Lung microvascular endothelial cell (primary cell): ENCODE measurements at regions not wholly inside any gene's neighbourhood (a gene's known extent, or its start where the extent isn't known, plus 50 kb on each side); places are given as distances from the start of the nearest gene placed in this dataset.
A peak's percentile ranks its signal among the peaks of the same experiment; 100 is the strongest.
"Not testable (repeated sequence)": the region's sequence is repeated elsewhere in the genome, so short reads cannot be mapped to it uniquely, and the experiment has no call there.

Source experiments
- DNase-seq, 2 donors: peaks; one replicate each; pipeline versions ENCODE4 v3.0.0 to v3.0.0-alpha.2; 2010; ENCODE audit warnings: low read depth in 2 of 2

GRCh38 chr6:80939480-80939879, 813.0 kb downstream of the TENT5A start:
- DNase-seq, result no peak

GRCh38 chr6:80938131-80938530, 814.4 kb downstream of the TENT5A start:
- no peak for DNase-seq

- DNase-seq, result no peak
These were observed 820.1 kb downstream of the TENT5A start for GRCh38 chr6:80932359-80932758.

GRCh38 chr6:80930376-80930775, 822.1 kb downstream of the TENT5A start:
- DNase-seq, result no peak

GRCh38 chr6:80923816-80924215, 817.3 kb downstream of the BCKDHB start:
- no peak for DNase-seq

GRCh38 chr6:80922916-80923455, 816.5 kb downstream of the BCKDHB start:
- DNase-seq, result no peak

GRCh38 chr6:80921861-80922460, 815.5 kb downstream of the BCKDHB start:
- DNase-seq, result no peak

GRCh38 chr6:80907831-80908230, 801.4 kb downstream of the BCKDHB start:
- DNase-seq, result no peak

GRCh38 chr6:80903711-80904110, 797.2 kb downstream of the BCKDHB start:
- no peak for DNase-seq

GRCh38 chr6:80886475-80886874, 780.0 kb downstream of the BCKDHB start:
- no peak for DNase-seq

- no peak for DNase-seq
These were observed 766.5 kb downstream of the BCKDHB start for GRCh38 chr6:80872951-80873308.

GRCh38 chr6:80872199-80872950, 765.9 kb downstream of the BCKDHB start:
- DNase-seq, result no peak

GRCh38 chr6:80862756-80863155, 756.3 kb downstream of the BCKDHB start:
- no peak for DNase-seq

GRCh38 chr6:80860107-80860506, 753.6 kb downstream of the BCKDHB start:
- DNase-seq, result no peak

- not testable (repeated sequence) for DNase-seq
These were observed 741.5 kb downstream of the BCKDHB start for GRCh38 chr6:80847973-80848372.

GRCh38 chr6:80832337-80832736, 725.9 kb downstream of the BCKDHB start:
- no peak for DNase-seq

- DNase-seq, result no peak
These were observed 686.9 kb downstream of the BCKDHB start for GRCh38 chr6:80793411-80793810.

GRCh38 chr6:80792151-80792550, 685.7 kb downstream of the BCKDHB start:
- DNase-seq, result no peak

- no peak for DNase-seq
These were observed 683.6 kb downstream of the BCKDHB start for GRCh38 chr6:80789912-80790570.

GRCh38 chr6:80783271-80783670, 676.8 kb downstream of the BCKDHB start:
- DNase-seq, result not testable (repeated sequence)

- DNase-seq, result peak; percentile 11 to 14
These were observed 665.5 kb downstream of the BCKDHB start for GRCh38 chr6:80771941-80772340.

- DNase-seq, result peak in 1 of 2 donors; percentile 3
These were observed 662.6 kb downstream of the BCKDHB start for GRCh38 chr6:80769106-80769505.

GRCh38 chr6:80767808-80768207, 661.3 kb downstream of the BCKDHB start:
- DNase-seq, result peak in 1 of 2 donors; percentile 41
